ENCODE measurements at regions not wholly inside any gene's neighbourhood (a gene's known extent, or its start where the extent isn't known, plus 50 kb on each side); places are given as distances from the start of the nearest gene placed in this dataset.

DNA sequence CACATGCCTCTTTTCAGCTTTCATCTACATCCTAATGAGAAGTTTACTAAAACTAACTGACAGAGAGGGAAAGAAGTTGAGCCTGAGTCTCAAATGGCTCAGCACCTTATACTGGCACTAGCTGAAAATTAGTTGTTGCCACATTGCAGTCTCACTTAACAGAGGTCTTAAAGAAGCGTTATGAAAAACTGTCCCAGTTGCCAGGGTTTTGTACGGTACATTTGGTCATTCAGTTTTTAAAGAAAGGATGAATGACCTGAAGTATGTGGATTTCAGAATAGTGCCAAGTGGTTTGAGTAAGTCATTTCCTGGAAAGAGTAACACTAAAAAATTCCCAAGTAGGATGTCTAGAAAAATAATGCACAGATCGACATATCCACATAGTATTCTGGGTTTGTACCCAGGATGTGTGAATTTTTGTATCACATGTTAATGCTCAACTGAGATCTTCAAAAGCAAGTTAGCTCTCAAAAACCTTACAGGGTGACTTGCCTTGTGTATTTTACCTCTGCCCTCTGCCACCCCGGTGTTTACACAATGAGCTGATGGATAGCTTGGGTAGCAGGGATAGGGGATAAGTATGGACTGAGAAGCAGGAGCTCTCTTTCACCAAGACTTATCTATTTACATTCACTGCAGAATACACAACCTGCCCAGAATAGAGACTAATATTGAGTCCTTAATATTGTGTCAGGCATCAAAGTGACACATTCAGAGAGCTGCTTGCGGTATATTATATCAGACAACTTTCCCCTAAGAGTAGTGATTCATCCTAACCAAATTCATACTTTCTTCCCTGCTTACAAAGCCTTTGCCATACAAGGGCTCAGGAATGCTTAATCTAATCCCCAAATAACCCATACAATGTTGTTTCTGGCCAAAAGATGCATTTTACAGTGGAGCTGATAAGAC is 1075.7 kb upstream of the PABPC4L start:
- no peaks in the 10 kb centered on the region for H3K4me1 ChIP-seq (ENCODE audit: low read depth, poor library complexity, severe bottlenecking)
- H3K27ac ChIP-seq: no peak overlapping the region
- no peak overlapping the region for H3K4me3 ChIP-seq (IDR thresholded peaks at IDR 0.05; ENCODE audit: insufficient read depth, low read depth, low read length)
- H2AFZ ChIP-seq (ENCODE audit: low read depth): no peak overlapping the region
- H3K79me2 ChIP-seq (ENCODE audit: insufficient read depth, low read depth): no peaks in the 10 kb centered on the region
- TF ChIP-seq, protein P1, sequence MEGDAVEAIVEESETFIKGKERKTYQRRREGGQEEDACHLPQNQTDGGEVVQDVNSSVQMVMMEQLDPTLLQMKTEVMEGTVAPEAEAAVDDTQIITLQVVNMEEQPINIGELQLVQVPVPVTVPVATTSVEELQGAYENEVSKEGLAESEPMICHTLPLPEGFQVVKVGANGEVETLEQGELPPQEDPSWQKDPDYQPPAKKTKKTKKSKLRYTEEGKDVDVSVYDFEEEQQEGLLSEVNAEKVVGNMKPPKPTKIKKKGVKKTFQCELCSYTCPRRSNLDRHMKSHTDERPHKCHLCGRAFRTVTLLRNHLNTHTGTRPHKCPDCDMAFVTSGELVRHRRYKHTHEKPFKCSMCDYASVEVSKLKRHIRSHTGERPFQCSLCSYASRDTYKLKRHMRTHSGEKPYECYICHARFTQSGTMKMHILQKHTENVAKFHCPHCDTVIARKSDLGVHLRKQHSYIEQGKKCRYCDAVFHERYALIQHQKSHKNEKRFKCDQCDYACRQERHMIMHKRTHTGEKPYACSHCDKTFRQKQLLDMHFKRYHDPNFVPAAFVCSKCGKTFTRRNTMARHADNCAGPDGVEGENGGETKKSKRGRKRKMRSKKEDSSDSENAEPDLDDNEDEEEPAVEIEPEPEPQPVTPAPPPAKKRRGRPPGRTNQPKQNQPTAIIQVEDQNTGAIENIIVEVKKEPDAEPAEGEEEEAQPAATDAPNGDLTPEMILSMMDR (conservative IDR thresholded peaks at IDR 0.05; ENCODE audit: low read depth, low read length): no peak
- H3K36me3 ChIP-seq (ENCODE audit: insufficient read depth): no peaks in the 10 kb centered on the region
- H3K27me3 ChIP-seq (ENCODE audit: insufficient read depth, low read depth): no peaks in the 10 kb centered on the region
- H3K9ac ChIP-seq: no peak overlapping the region
- H4K20me1 ChIP-seq (ENCODE audit: insufficient read depth): no peaks in the 10 kb centered on the region
- H3K4me2 ChIP-seq: no peak overlapping the region

DNA sequence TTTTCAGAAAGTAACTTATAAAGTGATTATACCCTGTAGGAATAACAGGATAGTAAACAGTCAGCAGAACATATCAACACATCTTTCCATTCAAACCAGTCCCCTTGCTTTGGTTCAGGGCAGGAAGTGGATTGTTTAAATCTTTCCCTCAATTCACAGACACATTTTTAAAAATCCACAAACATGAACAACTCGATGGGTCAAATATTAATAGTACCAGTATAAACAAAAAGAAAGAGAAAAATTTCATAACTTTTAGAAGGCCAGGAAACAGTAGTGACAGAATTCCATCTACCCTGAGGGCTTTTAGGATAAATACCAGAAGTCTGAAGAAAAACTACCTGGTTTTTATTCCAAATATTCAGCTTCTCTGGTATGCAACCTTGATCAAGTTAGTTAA is 1072.8 kb upstream of the PABPC4L start:
- Histone ChIP-seq H3K9ac (no peak overlapping the region), H3K4me2 (no peak overlapping the region), H2AFZ (ENCODE audit: low read depth) (no peak overlapping the region), H3K4me1 (ENCODE audit: low read depth, poor library complexity, severe bottlenecking) (no peaks in the 10 kb centered on the region), H3K27me3 (ENCODE audit: insufficient read depth, low read depth) (no peaks in the 10 kb centered on the region), H4K20me1 (ENCODE audit: insufficient read depth) (no peaks in the 10 kb centered on the region), H3K27ac (no peak overlapping the region), H3K79me2 (ENCODE audit: insufficient read depth, low read depth) (no peaks in the 10 kb centered on the region), H3K36me3 (ENCODE audit: insufficient read depth) (no peaks in the 10 kb centered on the region), H3K4me3 (IDR thresholded peaks at IDR 0.05; ENCODE audit: insufficient read depth, low read depth, low read length) (no peak overlapping the region)
- TF ChIP-seq, protein P1 (conservative IDR thresholded peaks at IDR 0.05; ENCODE audit: low read depth, low read length): no peak

DNA sequence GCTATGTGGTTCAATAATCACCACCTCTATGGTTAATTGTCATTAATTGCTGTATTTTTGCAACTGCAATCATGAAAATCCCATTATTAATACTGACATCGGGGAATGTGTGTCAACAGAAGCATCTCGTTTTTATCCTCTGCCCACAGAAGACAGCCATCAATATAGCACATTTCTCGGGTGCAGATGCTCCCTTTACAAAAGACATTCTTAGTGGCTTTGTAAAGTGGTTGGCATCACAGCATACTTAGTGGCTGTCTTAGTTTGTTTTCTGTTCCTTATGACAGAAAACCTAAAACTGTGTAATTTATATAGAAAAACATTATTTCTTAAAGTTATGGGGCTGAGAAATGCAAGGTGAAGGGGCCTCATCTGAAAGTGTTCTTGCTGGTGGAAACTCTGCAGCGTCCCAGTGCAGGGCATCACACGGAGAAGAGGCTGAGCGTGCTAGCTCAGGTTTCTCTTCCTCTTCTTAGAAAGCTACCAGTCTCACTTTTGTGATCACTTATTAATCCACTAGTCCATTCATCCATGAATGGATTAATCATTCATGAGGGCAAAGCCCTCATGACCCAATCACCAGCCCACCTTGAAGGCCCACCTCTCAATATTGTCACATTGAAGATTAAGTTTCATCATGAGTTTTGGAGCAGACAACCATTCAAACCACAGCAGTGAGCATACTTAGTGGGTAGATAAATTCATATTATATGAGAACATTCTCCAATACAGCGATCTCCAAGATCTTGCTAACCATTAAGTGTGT is 1067.7 kb upstream of the PABPC4L start:
- no peak overlapping the region for H3K9ac ChIP-seq
- H2AFZ ChIP-seq (ENCODE audit: low read depth): no peak overlapping the region
- H4K20me1 ChIP-seq (ENCODE audit: insufficient read depth): no peaks in the 10 kb centered on the region
- TF ChIP-seq, protein P1 (conservative IDR thresholded peaks at IDR 0.05; ENCODE audit: low read depth, low read length): no peak
- no peaks in the 10 kb centered on the region for H3K27me3 ChIP-seq (ENCODE audit: insufficient read depth, low read depth)
- H3K4me3 ChIP-seq (IDR thresholded peaks at IDR 0.05; ENCODE audit: insufficient read depth, low read depth, low read length): no peak overlapping the region
- H3K79me2 ChIP-seq (ENCODE audit: insufficient read depth, low read depth): no peaks in the 10 kb centered on the region
- no peak overlapping the region for H3K4me2 ChIP-seq
- H3K4me1 ChIP-seq (ENCODE audit: low read depth, poor library complexity, severe bottlenecking): no peaks in the 10 kb centered on the region
- no peaks in the 10 kb centered on the region for H3K36me3 ChIP-seq (ENCODE audit: insufficient read depth)
- no peak overlapping the region for H3K27ac ChIP-seq

DNA sequence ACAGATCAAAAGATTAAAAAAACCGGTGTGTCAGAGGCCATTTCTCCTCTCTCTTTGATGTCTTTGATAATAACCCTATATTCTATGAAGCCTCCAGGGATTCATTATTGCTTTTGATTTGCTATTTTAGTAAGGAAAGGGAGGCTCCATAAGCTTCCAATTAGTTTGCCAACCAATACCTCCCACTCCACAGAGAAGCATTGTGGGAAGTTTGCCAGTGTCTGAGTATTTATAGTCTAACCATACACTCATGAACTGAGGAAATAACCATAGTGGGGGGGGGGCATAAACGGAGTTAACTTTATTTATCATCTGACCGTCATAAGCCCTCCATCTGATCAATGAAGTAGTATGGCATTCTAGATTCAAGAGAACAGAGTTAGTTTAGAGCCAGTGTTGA is 1066.8 kb upstream of the PABPC4L start:
- H3K27me3 ChIP-seq (ENCODE audit: insufficient read depth, low read depth): no peaks in the 10 kb centered on the region
- no peaks in the 10 kb centered on the region for H3K79me2 ChIP-seq (ENCODE audit: insufficient read depth, low read depth)
- no peak overlapping the region for H3K27ac ChIP-seq
- H2AFZ ChIP-seq (ENCODE audit: low read depth): no peak overlapping the region
- no peak overlapping the region for H3K4me3 ChIP-seq (IDR thresholded peaks at IDR 0.05; ENCODE audit: insufficient read depth, low read depth, low read length)
- H3K4me2 ChIP-seq: no peak overlapping the region
- no peaks in the 10 kb centered on the region for H3K4me1 ChIP-seq (ENCODE audit: low read depth, poor library complexity, severe bottlenecking)
- TF ChIP-seq, protein P1 (conservative IDR thresholded peaks at IDR 0.05; ENCODE audit: low read depth, low read length): no peak
- H3K9ac ChIP-seq: no peak overlapping the region
- H4K20me1 ChIP-seq (ENCODE audit: insufficient read depth): no peaks in the 10 kb centered on the region
- H3K36me3 ChIP-seq (ENCODE audit: insufficient read depth): no peaks in the 10 kb centered on the region
